MM.1S (cell line): ENCODE measurements at regions not wholly inside any gene's neighbourhood (a gene's known extent, or its start where the extent isn't known, plus 50 kb on each side); places are given as distances from the start of the nearest gene placed in this dataset.

Experiments
- DNase-seq: peaks from one replicate; pipeline ENCODE4 v3.0.0-alpha.2; 2015
- H2AFZ ChIP-seq: fragments of 300-600 bp; sonication (generic); 2 replicates; pipeline ENCODE4 v1.6.0; 2016; ENCODE audit warnings: antibody characterized with exemption, low read length
- H3F3A ChIP-seq: fragments of 300-600 bp; sonication (generic); 2 replicates; pipeline ENCODE4 v1.6.1; 2016; ENCODE audit warnings: mild to moderate bottlenecking, antibody characterized with exemption, low read length, moderate library complexity, mixed read lengths; ENCODE audit not compliant: insufficient read depth
- H3K27ac ChIP-seq: fragments of 300-600 bp; sonication (generic); 2 replicates; pipeline ENCODE4 v1.5.1; 2016; ENCODE audit warnings: mild to moderate bottlenecking, low read length
- H3K27me3 ChIP-seq: fragments of 300-600 bp; sonication (generic); replicated peaks from 2 replicates; pipeline ENCODE4 v1.6.0; 2016; ENCODE audit warnings: low read length; ENCODE audit not compliant: insufficient read depth
- H3K36me3 ChIP-seq: fragments of 300-600 bp; sonication (generic); replicated peaks from 2 replicates; pipeline ENCODE4 v1.6.1; 2016; ENCODE audit warnings: mild to moderate bottlenecking, low read length, mixed read lengths; ENCODE audit not compliant: insufficient read depth
- H3K4me1 ChIP-seq: fragments of 300-600 bp; sonication (generic); 2 replicates; pipeline ENCODE4 v1.6.1; 2016; ENCODE audit warnings: low read length, mixed read lengths
- H3K4me2 ChIP-seq: fragments of 300-600 bp; sonication (generic); 2 replicates; pipeline ENCODE4 v1.6.0; 2016; ENCODE audit warnings: low read depth, low read length
- H3K4me3 ChIP-seq: fragments of 300-600 bp; sonication (generic); 2 replicates; pipeline ENCODE4 v1.5.1; 2016; ENCODE audit warnings: low read length, mixed read lengths
- H3K79me2 ChIP-seq: fragments of 300-600 bp; sonication (generic); 2 replicates; pipeline ENCODE4 v1.6.1; 2016; ENCODE audit warnings: mixed run types, low read length, mixed read lengths
- H3K9ac ChIP-seq: fragments of 300-600 bp; sonication (generic); 2 replicates; pipeline ENCODE4 v1.6.1; 2016; ENCODE audit warnings: low read length, mixed read lengths
- H3K9me2 ChIP-seq: fragments of 300-600 bp; sonication (generic); replicated peaks from 2 replicates; pipeline ENCODE4 v1.6.1; 2016; ENCODE audit warnings: mild to moderate bottlenecking, low read length, mixed read lengths; ENCODE audit not compliant: insufficient read depth
- H3K9me3 ChIP-seq: fragments of 300-600 bp; sonication (generic); replicated peaks from 2 replicates; pipeline ENCODE4 v1.6.1; 2016; ENCODE audit warnings: mild to moderate bottlenecking, low read length, mixed read lengths; ENCODE audit not compliant: insufficient read depth
- H4K20me1 ChIP-seq: fragments of 300-600 bp; sonication (generic); 2 replicates; pipeline ENCODE4 v1.6.1; 2016; ENCODE audit warnings: mild to moderate bottlenecking, low read length, moderate library complexity, mixed read lengths; ENCODE audit not compliant: insufficient read depth
- EZH2 ChIP-seq: fragments of 300-600 bp; sonication (generic); optimal IDR thresholded peaks from 2 replicates; pipeline ENCODE3; 2017; ENCODE audit warnings: low read depth, mild to moderate bottlenecking, antibody characterized with exemption, low read length, mixed read lengths
- EZH2phosphoT487 ChIP-seq: fragments of 300-600 bp; sonication (generic); IDR thresholded peaks from 2 replicates; pipeline ENCODE4 v1.6.1; 2018; ENCODE audit warnings: antibody characterized with exemption, low read length
- TF ChIP-seq, protein P1 (sequence below): fragments of 300-600 bp; sonication (generic); IDR thresholded peaks from 2 replicates; pipeline ENCODE4 v1.5.1; 2016; ENCODE audit warnings: antibody characterized with exemption, low read length, mixed read lengths

DNA sequence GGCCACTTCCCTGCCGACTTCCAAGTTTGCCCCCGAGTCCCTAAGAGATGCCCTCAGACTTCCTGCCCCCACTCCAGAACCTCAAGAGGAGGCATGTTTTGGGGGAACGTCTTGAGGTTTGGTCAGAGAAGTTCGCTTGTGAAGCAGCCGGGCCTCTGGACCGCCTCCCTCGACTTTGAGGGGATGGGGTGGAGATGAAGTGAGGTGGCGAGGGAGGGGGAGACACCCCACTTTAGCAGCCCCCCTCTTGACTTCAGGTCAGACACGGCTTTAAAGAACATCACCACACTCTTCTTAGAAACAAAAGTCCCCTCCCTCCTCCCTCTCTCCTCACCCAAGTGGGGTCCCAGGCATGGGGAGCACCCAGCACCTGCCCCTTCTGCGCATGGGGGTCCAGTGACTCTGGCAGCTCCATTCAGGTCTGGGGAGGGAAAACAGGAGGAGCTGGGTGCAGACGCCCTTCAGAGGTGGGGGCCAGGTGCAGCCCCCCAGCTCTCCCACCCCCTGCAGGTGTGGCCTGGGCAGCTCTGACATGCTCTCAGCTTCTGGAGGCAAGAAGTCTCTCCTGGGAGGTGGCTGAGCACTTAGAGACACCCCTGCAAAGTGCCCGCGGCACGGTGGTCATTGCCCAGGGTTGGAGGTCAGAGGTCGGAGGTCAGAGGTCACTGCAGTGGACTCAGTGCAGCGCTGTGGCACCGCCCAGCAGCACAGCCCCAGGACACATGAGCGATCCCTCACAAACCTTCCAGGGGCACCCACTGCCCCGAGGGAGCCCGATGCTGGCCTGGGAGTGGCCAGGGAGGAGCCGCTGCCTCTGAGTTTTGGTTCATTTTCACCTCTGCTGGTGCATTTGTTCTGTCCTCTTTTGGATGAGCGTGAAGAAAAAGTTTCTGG is 108.8 kb downstream of the CPZ start:
- no peaks in the 10 kb centered on the region for H3F3A ChIP-seq

DNA sequence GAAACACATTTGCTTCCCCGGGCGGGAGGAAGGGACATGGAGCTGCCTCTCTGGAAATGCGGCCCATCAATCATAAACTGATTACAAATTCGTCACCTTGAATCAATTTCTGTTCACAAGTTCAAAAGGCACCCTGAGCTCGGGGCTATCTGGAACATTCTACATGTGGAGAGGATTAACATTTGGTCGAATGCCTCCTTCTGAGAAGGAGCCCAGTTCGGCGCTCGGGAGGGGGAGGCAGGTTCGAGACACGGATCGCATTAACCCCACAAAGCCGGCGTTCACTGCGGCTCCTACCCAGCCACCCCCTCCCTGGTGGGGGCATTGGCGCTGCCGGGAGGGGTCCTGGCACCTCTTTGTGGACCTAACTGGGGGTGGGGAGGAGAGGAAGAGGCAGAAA is 108.0 kb downstream of the CPZ start:
- Histone ChIP-seq H3F3A (no peaks in the 10 kb centered on the region), H3K79me2 (no peaks in the 10 kb centered on the region), H3K9me2 (no peaks in the 10 kb centered on the region), H3K27ac (no peak overlapping the region), H2AFZ (no peak overlapping the region), H4K20me1 (no peaks in the 10 kb centered on the region), H3K36me3 (no peaks in the 10 kb centered on the region), H3K4me2 (no peak overlapping the region), H3K4me1 (no peaks in the 10 kb centered on the region), H3K9ac (no peak overlapping the region), H3K27me3 (peaks cover 100% of the 10 kb centered on the region), H3K4me3 (no peak overlapping the region), H3K9me3 (no peaks in the 10 kb centered on the region)
- TF ChIP-seq, protein P1, sequence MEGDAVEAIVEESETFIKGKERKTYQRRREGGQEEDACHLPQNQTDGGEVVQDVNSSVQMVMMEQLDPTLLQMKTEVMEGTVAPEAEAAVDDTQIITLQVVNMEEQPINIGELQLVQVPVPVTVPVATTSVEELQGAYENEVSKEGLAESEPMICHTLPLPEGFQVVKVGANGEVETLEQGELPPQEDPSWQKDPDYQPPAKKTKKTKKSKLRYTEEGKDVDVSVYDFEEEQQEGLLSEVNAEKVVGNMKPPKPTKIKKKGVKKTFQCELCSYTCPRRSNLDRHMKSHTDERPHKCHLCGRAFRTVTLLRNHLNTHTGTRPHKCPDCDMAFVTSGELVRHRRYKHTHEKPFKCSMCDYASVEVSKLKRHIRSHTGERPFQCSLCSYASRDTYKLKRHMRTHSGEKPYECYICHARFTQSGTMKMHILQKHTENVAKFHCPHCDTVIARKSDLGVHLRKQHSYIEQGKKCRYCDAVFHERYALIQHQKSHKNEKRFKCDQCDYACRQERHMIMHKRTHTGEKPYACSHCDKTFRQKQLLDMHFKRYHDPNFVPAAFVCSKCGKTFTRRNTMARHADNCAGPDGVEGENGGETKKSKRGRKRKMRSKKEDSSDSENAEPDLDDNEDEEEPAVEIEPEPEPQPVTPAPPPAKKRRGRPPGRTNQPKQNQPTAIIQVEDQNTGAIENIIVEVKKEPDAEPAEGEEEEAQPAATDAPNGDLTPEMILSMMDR: no peak
- no peak for TF ChIP-seq EZH2phosphoT487
- no peak for TF ChIP-seq EZH2
- no peak for DNase-seq

More for the DNA sequence above, 108.8 kb downstream of the CPZ start:
- H3K9me2 ChIP-seq: no peaks in the 10 kb centered on the region
- no peaks in the 10 kb centered on the region for H4K20me1 ChIP-seq
- no peaks in the 10 kb centered on the region for H3K4me1 ChIP-seq
- DNase-seq: no peak
- TF ChIP-seq EZH2: no peak
- TF ChIP-seq, protein P1: no peak
- TF ChIP-seq EZH2phosphoT487: no peak
- H3K4me2 ChIP-seq: no peak overlapping the region
- no peak overlapping the region for H3K4me3 ChIP-seq
- no peak overlapping the region for H2AFZ ChIP-seq
- no peak overlapping the region for H3K27ac ChIP-seq
- peaks cover 100% of the 10 kb centered on the region for H3K27me3 ChIP-seq
- no peaks in the 10 kb centered on the region for H3K9me3 ChIP-seq
- H3K36me3 ChIP-seq: no peaks in the 10 kb centered on the region
- no peaks in the 10 kb centered on the region for H3K79me2 ChIP-seq
- H3K9ac ChIP-seq: no peak overlapping the region

DNA sequence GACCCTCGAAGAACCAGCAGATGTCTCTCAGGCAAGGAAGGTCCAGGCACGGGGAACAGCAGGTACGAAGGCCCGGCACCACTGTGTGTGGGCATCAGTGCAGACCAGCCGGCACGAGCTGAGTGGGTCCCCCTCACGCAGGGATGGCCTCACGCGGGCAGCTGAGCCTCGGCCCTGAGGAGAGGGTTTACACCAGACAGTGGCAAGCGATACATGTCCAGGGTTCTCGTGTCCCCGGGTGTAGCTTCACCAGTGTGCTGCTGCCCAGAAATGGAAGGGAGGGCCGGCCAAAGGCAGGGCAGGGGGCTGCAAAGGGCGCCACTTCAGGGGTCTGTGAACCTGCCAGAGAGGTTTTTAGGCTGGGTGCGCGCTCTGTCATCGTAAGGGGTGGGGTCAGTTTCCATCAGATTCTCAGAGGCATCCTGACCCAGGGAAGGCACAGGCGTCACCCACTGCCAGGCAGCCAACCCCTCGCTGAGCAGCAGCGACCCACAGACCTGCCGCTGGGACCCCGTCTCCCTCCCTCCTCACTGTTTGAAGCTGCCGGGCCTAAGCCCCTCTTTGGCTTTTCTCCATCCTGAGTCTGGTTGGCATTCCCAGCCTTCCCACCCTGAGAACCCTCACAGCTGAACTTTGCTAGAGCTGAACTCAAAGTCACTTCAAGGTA is 107.0 kb downstream of the CPZ start:
- no peak overlapping the region for H3K9ac ChIP-seq
- no peaks in the 10 kb centered on the region for H4K20me1 ChIP-seq
- H3F3A ChIP-seq: no peaks in the 10 kb centered on the region
- no peaks in the 10 kb centered on the region for H3K9me3 ChIP-seq
- H3K4me3 ChIP-seq: no peak overlapping the region
- no peaks in the 10 kb centered on the region for H3K4me1 ChIP-seq
- H3K27me3 ChIP-seq: peaks cover 100% of the 10 kb centered on the region
- no peak overlapping the region for H3K4me2 ChIP-seq
- no peaks in the 10 kb centered on the region for H3K9me2 ChIP-seq
- H3K79me2 ChIP-seq: no peaks in the 10 kb centered on the region
- H3K27ac ChIP-seq: no peak overlapping the region
- no peaks in the 10 kb centered on the region for H3K36me3 ChIP-seq
- no peak for DNase-seq
- no peak for TF ChIP-seq EZH2
- no peak for TF ChIP-seq EZH2phosphoT487
- TF ChIP-seq, protein P1: no peak
- no peak overlapping the region for H2AFZ ChIP-seq
